ENCODE measurements at regions not wholly inside any gene's neighbourhood (a gene's known extent, or its start where the extent isn't known, plus 50 kb on each side); places are given as distances from the start of the nearest gene placed in this dataset.

DNA sequence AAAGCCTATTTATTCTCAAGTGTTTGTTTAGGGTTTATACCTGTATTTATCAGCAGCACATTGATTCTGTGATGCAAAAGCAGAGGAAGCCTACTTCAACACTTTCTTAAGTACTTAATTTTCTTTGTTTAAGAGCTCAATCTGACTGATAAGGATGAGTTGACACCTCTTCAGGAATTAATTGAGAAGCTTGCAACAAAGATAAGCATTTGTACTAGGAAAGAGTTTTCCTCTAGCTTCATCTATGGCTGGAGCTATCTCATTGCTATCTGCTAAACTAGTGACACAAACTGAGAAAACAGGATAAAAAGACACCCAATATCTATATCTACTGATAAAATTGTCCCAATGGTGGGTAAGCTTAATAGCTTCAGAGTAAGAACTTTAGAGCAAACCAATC is 170.1 kb upstream of the SLITRK6 start:
- ChIA-PET CTCF (ENCODE audit: low intra/inter-chr PET ratio) (no interaction called here), POLR2A (no interaction called here)
- no peak overlapping the region for H2AFZ ChIP-seq (ENCODE audit: low read depth, low read length)
- H3K36me3 ChIP-seq (ENCODE audit: control insufficient read depth, insufficient read depth, low read length) = no peaks in the 10 kb centered on the region
- H3K9ac ChIP-seq (ENCODE audit: insufficient read depth in 1 of 2, low read depth in 2 of 2, low read length in 2 of 2) = no peak overlapping the region
- H3K79me2 ChIP-seq (ENCODE audit: control insufficient read depth, insufficient read depth, low read length) = no peaks in the 10 kb centered on the region
- DNase-seq (ENCODE audit: extremely low read depth in 1 of 4, low spot score in 3 of 4) (no peak), FAIRE-seq (no peak), ATAC-seq (no peak)
- intact Hi-C loops (cut with micrococcal nuclease) (no loop called here), in situ Hi-C loops (cut with MboI) (no loop called here)
- H3K4me2 ChIP-seq (ENCODE audit: insufficient read depth, low read length) = no peak overlapping the region
- no TSS peak for BruUV-seq (replicated peaks)
- H3K4me3 ChIP-seq = no peak overlapping the region
- no peaks in the 10 kb centered on the region for H4K20me1 ChIP-seq (replicated peaks; ENCODE audit: control insufficient read depth, insufficient read depth, low read length)
- H3K9me3 ChIP-seq (replicated peaks; ENCODE audit: control insufficient read depth, insufficient read depth, low read depth, low read length) = no peaks in the 10 kb centered on the region
- H3K27me3 ChIP-seq (ENCODE audit: control insufficient read depth in 2 of 2, insufficient read depth in 2 of 2, low read length in 2 of 2) = no peaks in the 10 kb centered on the region
- H3K4me1 ChIP-seq (replicated peaks in 1 of 2; ENCODE audit: control insufficient read depth in 2 of 2, insufficient read depth in 2 of 2, low read length in 2 of 2) = no peaks in the 10 kb centered on the region
- H3K9me1 ChIP-seq (ENCODE audit: control insufficient read depth, insufficient read depth, low read length) = no peaks in the 10 kb centered on the region
- H3K27ac ChIP-seq (ENCODE audit: extremely low read depth, low read depth, low read length) = no peak overlapping the region
- no peak for TF ChIP-seq GATAD2B (IDR thresholded peaks at IDR 0.05; ENCODE audit: borderline replicate concordance)
- no peak for TF ChIP-seq FOXA1 (IDR thresholded peaks at IDR 0.05; ENCODE audit: borderline replicate concordance)
- no peak for TF ChIP-seq HNRNPUL1 (IDR thresholded peaks at IDR 0.05; ENCODE audit: low read length)
- TF ChIP-seq, protein P1, sequence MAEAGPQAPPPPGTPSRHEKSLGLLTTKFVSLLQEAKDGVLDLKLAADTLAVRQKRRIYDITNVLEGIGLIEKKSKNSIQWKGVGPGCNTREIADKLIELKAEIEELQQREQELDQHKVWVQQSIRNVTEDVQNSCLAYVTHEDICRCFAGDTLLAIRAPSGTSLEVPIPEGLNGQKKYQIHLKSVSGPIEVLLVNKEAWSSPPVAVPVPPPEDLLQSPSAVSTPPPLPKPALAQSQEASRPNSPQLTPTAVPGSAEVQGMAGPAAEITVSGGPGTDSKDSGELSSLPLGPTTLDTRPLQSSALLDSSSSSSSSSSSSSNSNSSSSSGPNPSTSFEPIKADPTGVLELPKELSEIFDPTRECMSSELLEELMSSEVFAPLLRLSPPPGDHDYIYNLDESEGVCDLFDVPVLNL (CRISPR knock-in tag; IDR thresholded peaks at IDR 0.05; ENCODE audit: low read depth) = no peak
- TF ChIP-seq, protein P2, sequence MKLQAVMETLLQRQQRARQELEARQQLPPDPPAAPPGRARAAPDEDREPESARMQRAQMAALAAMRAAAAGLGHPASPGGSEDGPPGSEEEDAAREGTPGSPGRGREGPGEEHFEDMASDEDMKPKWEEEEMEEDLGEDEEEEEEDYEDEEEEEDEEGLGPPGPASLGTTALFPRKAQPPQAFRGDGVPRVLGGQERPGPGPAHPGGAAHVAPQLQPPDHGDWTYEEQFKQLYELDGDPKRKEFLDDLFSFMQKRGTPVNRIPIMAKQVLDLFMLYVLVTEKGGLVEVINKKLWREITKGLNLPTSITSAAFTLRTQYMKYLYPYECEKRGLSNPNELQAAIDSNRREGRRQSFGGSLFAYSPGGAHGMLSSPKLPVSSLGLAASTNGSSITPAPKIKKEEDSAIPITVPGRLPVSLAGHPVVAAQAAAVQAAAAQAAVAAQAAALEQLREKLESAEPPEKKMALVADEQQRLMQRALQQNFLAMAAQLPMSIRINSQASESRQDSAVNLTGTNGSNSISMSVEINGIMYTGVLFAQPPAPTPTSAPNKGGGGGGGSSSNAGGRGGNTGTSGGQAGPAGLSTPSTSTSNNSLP (IDR thresholded peaks at IDR 0.05; ENCODE audit: borderline replicate concordance, low read depth, low read length) = no peak
- no peak for TF ChIP-seq FIP1L1 (IDR thresholded peaks at IDR 0.05; ENCODE audit: low read depth, low read length, poor library complexity, severe bottlenecking)
- TF ChIP-seq EWSR1 (IDR thresholded peaks at IDR 0.05; ENCODE audit: borderline replicate concordance, low read depth, partially characterized antibody) = no peak
- TF ChIP-seq CREM (IDR thresholded peaks at IDR 0.05; ENCODE audit: low read depth) = no peak

Data from K562 (cell line).